OCI-LY7 (cell line): ENCODE measurements at regions not wholly inside any gene's neighbourhood (a gene's known extent, or its start where the extent isn't known, plus 50 kb on each side); places are given as distances from the start of the nearest gene placed in this dataset.

ENCODE experiments used
- BruUV-seq: library from RNA; stranded (reverse); fragments of 400-500 nt; replicated peaks from 2 replicates; lab custom pipeline; 2021; lab: Mats Ljungman, UMichigan
- CTCF ChIA-PET: fragments of 300-600 bp; sonication (Branson Sonifier 250); formaldehyde crosslinking; loops from one replicate; lab custom pipeline; 2022; ENCODE audit warnings: antibody characterized with exemption; ENCODE audit not compliant: unreplicated experiment; lab: Charles Lee
- POLR2A ChIA-PET: fragments of 300-600 bp; sonication (Branson Sonifier 250); formaldehyde crosslinking; loops from one replicate; lab custom pipeline; 2022; ENCODE audit warnings: antibody characterized with exemption; lab: Charles Lee
- DNase-seq: peaks from one replicate; pipeline ENCODE4 v3.0.0-alpha.2; 2015; ENCODE audit warnings: low spot score
- H2AFZ ChIP-seq: fragments of 200-600 bp; sonication (generic), shearing (Covaris generic); 2 replicates; pipeline ENCODE4 v1.6.1; 2014; ENCODE audit warnings: mild to moderate bottlenecking, antibody characterized with exemption, low read length, moderate library complexity
- H3K27ac ChIP-seq: fragments of 200-600 bp; sonication (generic); 2 replicates; pipeline ENCODE4 v1.5.1; 2014; ENCODE audit warnings: mixed run types, low read depth, mild to moderate bottlenecking, moderate library complexity, low read length, inconsistent platforms; ENCODE audit not compliant: poor library complexity, severe bottlenecking
- H3K36me3 ChIP-seq: fragments of 200-600 bp; sonication (generic); 2 replicates; pipeline ENCODE4 v1.6.1; 2014; ENCODE audit warnings: mild to moderate bottlenecking, antibody characterized with exemption, low read length, moderate library complexity, mixed read lengths; ENCODE audit not compliant: insufficient read depth
- H3K4me1 ChIP-seq: fragments of 200-600 bp; sonication (generic); 2 replicates; pipeline ENCODE4 v1.5.1; 2014; ENCODE audit warnings: mild to moderate bottlenecking, low read length; ENCODE audit not compliant: insufficient read depth, poor library complexity, severe bottlenecking
- H3K4me2 ChIP-seq: fragments of 200-600 bp; sonication (generic); 2 replicates; pipeline ENCODE4 v1.6.1; 2014; ENCODE audit warnings: mild to moderate bottlenecking, low read length
- H3K4me3 ChIP-seq: fragments of 200-600 bp; sonication (generic); 2 replicates; pipeline ENCODE4 v1.5.1; 2014; ENCODE audit warnings: mild to moderate bottlenecking, low read depth, low read length; ENCODE audit not compliant: poor library complexity, severe bottlenecking
- H3K79me2 ChIP-seq: fragments of 200-600 bp; sonication (generic); 2 replicates; pipeline ENCODE4 v1.6.1; 2016; ENCODE audit warnings: low read depth, mild to moderate bottlenecking, low read length, moderate library complexity, mixed read lengths; ENCODE audit not compliant: insufficient read depth
- H3K9me2 ChIP-seq: fragments of 200-600 bp; sonication (generic); 2 replicates; pipeline ENCODE4 v1.6.1; 2016; ENCODE audit warnings: mild to moderate bottlenecking, low read length, mixed read lengths; ENCODE audit not compliant: insufficient read depth
- H3K9me3 ChIP-seq: fragments of 200-600 bp; sonication (generic); 2 replicates; pipeline ENCODE4 v1.6.1; 2014; ENCODE audit warnings: mild to moderate bottlenecking, mixed run types, low read length, mixed read lengths
- H4K20me1 ChIP-seq: fragments of 200-600 bp; sonication (generic); 2 replicates; pipeline ENCODE4 v1.6.1; 2014; ENCODE audit warnings: mild to moderate bottlenecking, antibody characterized with exemption, low read length, moderate library complexity, mixed read lengths; ENCODE audit not compliant: insufficient read depth
- EZH2phosphoT487 ChIP-seq: fragments of 200-600 bp; sonication (generic); IDR thresholded peaks from 2 replicates; pipeline ENCODE4 v1.6.1; 2018; ENCODE audit warnings: low read depth, borderline replicate concordance, mild to moderate bottlenecking, mixed run types, antibody characterized with exemption, low read length, moderate library complexity, mixed read lengths
- intact Hi-C: fragments of 100-400 bp; cut with micrococcal nuclease; formaldehyde crosslinking; loops from one replicate; pipeline ENCODE4 v1.10.0; 2022; ENCODE audit not compliant: unreplicated experiment
- TF ChIP-seq, protein P1 (sequence below): fragments of 200-600 bp; sonication (generic); conservative IDR thresholded peaks from 2 replicates; pipeline ENCODE4 v1.5.1; 2014; ENCODE audit warnings: mild to moderate bottlenecking, antibody characterized with exemption, low read length, moderate library complexity, mixed read lengths

DNA sequence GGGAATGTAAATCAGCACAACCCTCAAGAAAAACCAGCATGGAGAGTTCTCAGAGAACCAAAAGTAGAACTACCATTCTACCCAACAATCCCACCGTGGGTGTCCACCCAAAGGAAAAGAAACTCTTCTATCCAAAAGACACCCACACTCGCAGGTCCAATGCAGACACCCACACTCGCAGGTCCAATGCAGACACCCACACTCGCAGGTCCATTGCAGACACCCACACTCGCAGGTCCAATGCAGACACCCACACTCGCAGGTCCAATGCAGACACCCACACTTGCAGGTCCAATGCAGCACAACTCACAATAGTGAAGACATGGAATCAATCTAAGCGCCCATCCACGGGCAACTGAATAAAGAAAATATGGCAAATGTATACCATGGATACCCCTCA, 77.0 kb upstream of the RPH3AL start:
- POLR2A ChIA-PET, result no interaction called here
- intact Hi-C loops, result no loop called here
- H3K4me3 ChIP-seq, result no peak overlapping the region
- H3K9me2 ChIP-seq, result no peaks in the 10 kb centered on the region
- peaks cover 15% of the 10 kb centered on the region for H3K9me3 ChIP-seq
- no peaks in the 10 kb centered on the region for H3K4me1 ChIP-seq
- no TSS peak for BruUV-seq
- CTCF ChIA-PET, result no interaction called here
- TF ChIP-seq EZH2phosphoT487, result no peak
- TF ChIP-seq, protein P1, sequence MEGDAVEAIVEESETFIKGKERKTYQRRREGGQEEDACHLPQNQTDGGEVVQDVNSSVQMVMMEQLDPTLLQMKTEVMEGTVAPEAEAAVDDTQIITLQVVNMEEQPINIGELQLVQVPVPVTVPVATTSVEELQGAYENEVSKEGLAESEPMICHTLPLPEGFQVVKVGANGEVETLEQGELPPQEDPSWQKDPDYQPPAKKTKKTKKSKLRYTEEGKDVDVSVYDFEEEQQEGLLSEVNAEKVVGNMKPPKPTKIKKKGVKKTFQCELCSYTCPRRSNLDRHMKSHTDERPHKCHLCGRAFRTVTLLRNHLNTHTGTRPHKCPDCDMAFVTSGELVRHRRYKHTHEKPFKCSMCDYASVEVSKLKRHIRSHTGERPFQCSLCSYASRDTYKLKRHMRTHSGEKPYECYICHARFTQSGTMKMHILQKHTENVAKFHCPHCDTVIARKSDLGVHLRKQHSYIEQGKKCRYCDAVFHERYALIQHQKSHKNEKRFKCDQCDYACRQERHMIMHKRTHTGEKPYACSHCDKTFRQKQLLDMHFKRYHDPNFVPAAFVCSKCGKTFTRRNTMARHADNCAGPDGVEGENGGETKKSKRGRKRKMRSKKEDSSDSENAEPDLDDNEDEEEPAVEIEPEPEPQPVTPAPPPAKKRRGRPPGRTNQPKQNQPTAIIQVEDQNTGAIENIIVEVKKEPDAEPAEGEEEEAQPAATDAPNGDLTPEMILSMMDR, result no peak
- H3K27ac ChIP-seq, result no peak overlapping the region
- no peaks in the 10 kb centered on the region for H3K79me2 ChIP-seq
- H3K4me2 ChIP-seq, result no peak overlapping the region
- DNase-seq, result no peak
- H2AFZ ChIP-seq, result no peak overlapping the region
- H4K20me1 ChIP-seq, result no peaks in the 10 kb centered on the region
- no peaks in the 10 kb centered on the region for H3K36me3 ChIP-seq

DNA sequence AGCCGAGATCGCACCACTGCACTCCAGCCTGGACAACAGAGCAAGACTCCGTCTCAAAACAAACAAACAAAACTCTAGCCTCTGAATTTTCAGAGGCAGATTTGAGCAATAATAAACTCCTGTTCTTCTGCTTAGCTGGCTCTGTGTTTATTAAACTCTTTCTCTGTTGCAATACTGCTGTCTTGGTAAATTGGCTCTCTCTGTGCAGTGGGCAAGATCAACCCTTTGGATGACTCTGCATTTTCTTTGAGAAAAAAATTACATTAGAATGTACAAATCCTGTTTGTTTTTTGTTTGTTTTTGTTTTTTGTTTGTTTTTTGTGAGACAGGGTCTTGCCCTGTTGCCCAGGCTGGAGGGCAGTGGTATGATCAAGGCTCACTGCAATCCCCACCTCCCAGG, 75.8 kb upstream of the RPH3AL start:
- Histone ChIP-seq H3K4me3 (no peak overlapping the region), H3K4me2 (no peak overlapping the region), H3K27ac (no peak overlapping the region), H3K9me3 (peaks cover 15% of the 10 kb centered on the region), H4K20me1 (no peaks in the 10 kb centered on the region), H3K4me1 (no peaks in the 10 kb centered on the region), H2AFZ (no peak overlapping the region), H3K79me2 (no peaks in the 10 kb centered on the region), H3K36me3 (no peaks in the 10 kb centered on the region), H3K9me2 (no peaks in the 10 kb centered on the region)
- CTCF ChIA-PET, result no interaction called here
- intact Hi-C loops, result no loop called here
- POLR2A ChIA-PET, result no interaction called here
- BruUV-seq, result no TSS peak
- DNase-seq, result no peak
- TF ChIP-seq, protein P1, result no peak
- TF ChIP-seq EZH2phosphoT487, result no peak

DNA sequence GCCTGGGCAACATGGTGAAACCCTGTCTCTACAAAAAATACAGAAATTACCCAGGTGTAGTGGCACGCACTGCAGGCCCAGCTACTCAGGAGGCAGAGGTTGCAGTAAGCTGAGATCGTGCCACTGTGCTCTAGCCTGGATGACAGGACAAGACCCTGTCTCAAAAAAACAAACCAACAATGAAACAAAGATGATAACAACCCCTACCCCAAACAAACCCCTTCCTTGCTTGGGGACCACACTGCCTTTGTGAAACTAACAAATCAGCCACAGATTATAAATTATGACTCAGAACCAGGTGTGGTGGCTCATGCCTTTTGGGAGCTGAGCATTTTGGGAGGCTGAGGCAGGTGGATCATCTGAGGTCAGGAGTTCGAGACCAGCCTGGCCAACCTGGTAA, 75.3 kb upstream of the RPH3AL start:
- BruUV-seq, result no TSS peak
- Histone ChIP-seq H3K79me2 (no peaks in the 10 kb centered on the region), H3K9me3 (peaks cover 15% of the 10 kb centered on the region), H3K36me3 (no peaks in the 10 kb centered on the region), H2AFZ (no peak overlapping the region), H4K20me1 (no peaks in the 10 kb centered on the region), H3K9me2 (no peaks in the 10 kb centered on the region), H3K4me2 (no peak overlapping the region), H3K4me3 (no peak overlapping the region), H3K4me1 (no peaks in the 10 kb centered on the region), H3K27ac (no peak overlapping the region)
- TF ChIP-seq, protein P1, result no peak
- TF ChIP-seq EZH2phosphoT487, result no peak
- ChIA-PET CTCF (no interaction called here), POLR2A (no interaction called here)
- intact Hi-C loops, result no loop called here
- no peak for DNase-seq
